ENCODE measurements at regions not wholly inside any gene's neighbourhood (a gene's known extent, or its start where the extent isn't known, plus 50 kb on each side); places are given as distances from the start of the nearest gene placed in this dataset.

DNA sequence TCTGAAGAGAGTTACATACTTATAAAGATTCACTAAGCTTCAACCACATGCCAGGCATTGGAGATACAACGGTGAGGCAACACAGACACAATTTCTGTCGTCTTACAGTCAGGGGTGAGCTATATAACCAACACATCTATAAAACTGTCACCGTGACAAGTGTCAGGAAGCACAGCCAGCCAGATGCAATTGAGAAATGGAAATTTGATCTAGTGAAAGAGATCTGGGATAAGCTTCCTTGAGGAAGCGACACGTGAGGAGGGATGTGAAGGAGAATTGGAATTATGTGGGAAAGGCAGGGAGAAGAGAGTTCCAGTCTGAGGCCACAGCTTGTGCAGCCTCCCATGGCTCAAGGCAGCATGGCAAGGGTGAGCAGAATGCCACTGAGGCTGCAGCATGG is 50.9 kb upstream of the ZNF354B start:
- Histone ChIP-seq H3K4me1 (no peaks in the 10 kb centered on the region), H3K9me3 (peaks cover 0 to 4% (median 0%) of the 10 kb centered on the region in 12 donors), H3K36me3 (no peaks in the 10 kb centered on the region), H3K4me3 (no peak overlapping the region), H3K27me3 (no peaks in the 10 kb centered on the region), H3K27ac (no peak overlapping the region)
- DNase-seq, result no peak
- TF ChIP-seq POLR2A (IDR thresholded peaks at IDR 0.05), result no peak
- TF ChIP-seq, protein P1, sequence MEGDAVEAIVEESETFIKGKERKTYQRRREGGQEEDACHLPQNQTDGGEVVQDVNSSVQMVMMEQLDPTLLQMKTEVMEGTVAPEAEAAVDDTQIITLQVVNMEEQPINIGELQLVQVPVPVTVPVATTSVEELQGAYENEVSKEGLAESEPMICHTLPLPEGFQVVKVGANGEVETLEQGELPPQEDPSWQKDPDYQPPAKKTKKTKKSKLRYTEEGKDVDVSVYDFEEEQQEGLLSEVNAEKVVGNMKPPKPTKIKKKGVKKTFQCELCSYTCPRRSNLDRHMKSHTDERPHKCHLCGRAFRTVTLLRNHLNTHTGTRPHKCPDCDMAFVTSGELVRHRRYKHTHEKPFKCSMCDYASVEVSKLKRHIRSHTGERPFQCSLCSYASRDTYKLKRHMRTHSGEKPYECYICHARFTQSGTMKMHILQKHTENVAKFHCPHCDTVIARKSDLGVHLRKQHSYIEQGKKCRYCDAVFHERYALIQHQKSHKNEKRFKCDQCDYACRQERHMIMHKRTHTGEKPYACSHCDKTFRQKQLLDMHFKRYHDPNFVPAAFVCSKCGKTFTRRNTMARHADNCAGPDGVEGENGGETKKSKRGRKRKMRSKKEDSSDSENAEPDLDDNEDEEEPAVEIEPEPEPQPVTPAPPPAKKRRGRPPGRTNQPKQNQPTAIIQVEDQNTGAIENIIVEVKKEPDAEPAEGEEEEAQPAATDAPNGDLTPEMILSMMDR (IDR thresholded peaks at IDR 0.05), result no peak
- intact Hi-C loops (cut with DNase I), result no loop called here
- no peak for ATAC-seq
- WGBS, 4 donors, result 60 to 76% (median 71%) methylated on average over 5 of the region's 5 CpGs

DNA sequence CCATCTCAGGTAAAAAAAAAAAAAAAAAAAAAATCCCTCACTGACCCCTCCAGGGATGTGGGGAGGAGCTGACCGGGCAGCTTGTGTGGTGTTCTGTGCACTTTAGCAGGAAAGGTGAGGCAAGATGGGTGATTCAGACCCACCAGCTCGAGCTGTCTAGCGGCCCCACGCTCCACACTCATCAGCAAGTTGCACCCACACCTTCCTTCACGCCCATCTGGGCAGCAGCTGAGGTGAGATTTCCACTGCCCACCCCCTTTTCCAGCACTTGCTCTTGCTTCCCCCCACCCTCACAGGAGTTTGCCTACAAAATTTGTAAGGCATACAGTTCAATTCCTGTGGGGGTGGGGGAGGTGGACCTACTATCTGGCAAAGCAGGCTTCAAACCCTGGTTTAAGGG is 58.7 kb upstream of the ZNF354B start:
- TF ChIP-seq POLR2A (IDR thresholded peaks at IDR 0.05), result no peak
- TF ChIP-seq, protein P1 (IDR thresholded peaks at IDR 0.05), result no peak
- ATAC-seq, result no peak
- intact Hi-C loops (cut with DNase I), result no loop called here
- Histone ChIP-seq H3K36me3 (no peaks in the 10 kb centered on the region), H3K27me3 (no peaks in the 10 kb centered on the region), H3K4me3 (no peak overlapping the region), H3K4me1 (no peaks in the 10 kb centered on the region), H3K9me3 (peaks cover 0 to 2% (median 0%) of the 10 kb centered on the region in 12 donors), H3K27ac (no peak overlapping the region)
- WGBS, 4 donors, result 66 to 80% (median 74%) methylated on average over 5 of the region's 5 CpGs
- no peak for DNase-seq

DNA sequence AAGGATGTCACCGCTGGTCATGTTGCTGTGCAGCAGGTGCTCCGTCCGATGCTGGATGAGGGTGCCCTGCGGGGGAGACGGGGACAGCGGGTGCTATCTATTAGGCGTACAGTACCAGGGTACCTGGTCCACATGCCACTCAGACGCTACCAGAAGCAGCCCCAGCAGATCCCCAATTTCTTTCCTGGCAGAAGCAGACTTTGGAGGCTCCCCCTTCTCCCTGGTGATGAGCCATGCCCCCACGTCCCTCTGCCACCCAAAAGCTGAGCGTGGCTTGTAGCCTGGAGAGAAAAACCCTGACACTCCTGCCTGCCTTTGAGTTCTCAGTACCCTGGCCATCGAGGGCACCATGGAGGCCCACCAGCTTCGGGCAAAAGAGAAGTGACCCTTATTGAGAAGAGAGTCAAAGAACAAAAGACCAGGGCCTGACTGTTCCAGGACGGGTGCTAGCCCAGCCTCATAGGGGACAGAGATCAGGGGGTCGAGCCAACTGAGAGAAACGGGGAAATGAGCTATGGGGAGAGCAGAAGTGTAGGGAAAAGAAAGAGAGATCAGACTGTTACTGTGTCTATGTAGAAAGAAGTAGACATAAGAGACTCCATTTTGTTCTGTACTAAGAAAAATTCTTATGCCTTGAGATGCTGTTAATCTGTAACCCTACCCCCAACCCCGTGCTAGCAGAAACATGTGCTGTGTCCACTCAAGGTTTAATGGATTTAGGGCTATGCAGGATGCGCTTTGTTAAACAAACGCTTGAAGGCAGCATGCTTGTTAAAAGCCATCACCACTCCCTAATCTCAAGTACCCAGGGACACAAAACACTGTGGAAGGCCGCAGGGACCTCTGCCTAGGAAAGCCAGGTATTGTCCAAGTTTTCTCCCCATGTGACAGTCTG is 62.0 kb upstream of the ZNF354B start:
- 76 to 86% (median 80%) methylated on average over 12 to 19 of the region's 19 CpGs for WGBS, 4 donors

DNA sequence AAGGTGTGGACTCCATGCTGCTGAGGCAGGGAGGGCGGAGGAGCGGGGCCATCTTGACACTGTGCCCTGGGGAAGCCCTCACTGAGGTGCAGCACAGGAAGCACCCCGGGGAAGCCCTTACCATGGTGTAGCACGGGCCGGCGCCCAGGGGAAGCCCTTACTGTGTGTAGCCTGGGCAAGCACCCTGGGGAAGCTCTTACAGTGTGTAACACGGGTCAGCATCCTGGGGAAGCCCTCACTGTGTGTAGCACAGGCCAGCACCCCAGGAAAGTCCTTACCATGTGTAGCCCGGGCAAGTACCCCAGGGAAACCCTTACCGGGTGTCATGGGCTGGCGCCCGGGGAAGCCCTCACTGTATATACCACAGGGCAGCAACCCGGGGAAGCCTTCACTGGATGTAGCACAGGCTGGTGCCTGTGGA is 62.6 kb upstream of the ZNF354B start:
- DNase-seq (no peak), ATAC-seq (no peak)
- Histone ChIP-seq H3K4me1 (no peaks in the 10 kb centered on the region), H3K4me3 (no peak overlapping the region), H3K27ac (no peak overlapping the region), H3K27me3 (peaks cover 0 to 11% (median 0%) of the 10 kb centered on the region in 9 donors), H3K9me3 (peaks cover 0 to 2% (median 0%) of the 10 kb centered on the region in 12 donors), H3K36me3 (no peaks in the 10 kb centered on the region)
- no peak for TF ChIP-seq POLR2A (IDR thresholded peaks at IDR 0.05)
- TF ChIP-seq, protein P1 (IDR thresholded peaks at IDR 0.05), result no peak
- 67 to 81% (median 80%) methylated on average over 7 to 12 of the region's 12 CpGs for WGBS, 4 donors
- intact Hi-C loops (cut with DNase I), result no loop called here

More for the DNA sequence above, 62.0 kb upstream of the ZNF354B start:
- intact Hi-C loops (cut with DNase I), result no loop called here
- DNase-seq (no peak), ATAC-seq (no peak)
- Histone ChIP-seq H3K9me3 (peaks cover 0 to 2% (median 0%) of the 10 kb centered on the region in 12 donors), H3K27ac (no peak overlapping the region), H3K4me3 (no peak overlapping the region), H3K36me3 (no peaks in the 10 kb centered on the region), H3K27me3 (peaks cover 0 to 11% (median 0%) of the 10 kb centered on the region in 9 donors), H3K4me1 (no peaks in the 10 kb centered on the region)
- TF ChIP-seq POLR2A (IDR thresholded peaks at IDR 0.05), result no peak
- TF ChIP-seq, protein P1 (IDR thresholded peaks at IDR 0.05), result no peak

All from heart left ventricle (tissue), 16 donors.